ENCODE measurements at regions not wholly inside any gene's neighbourhood (a gene's known extent, or its start where the extent isn't known, plus 50 kb on each side); places are given as distances from the start of the nearest gene placed in this dataset.

- TF ChIP-seq CTCF (IDR thresholded peaks at IDR 0.05; ENCODE audit: low read length) (no peak), EZH2 (IDR thresholded peaks at IDR 0.05; ENCODE audit: borderline replicate concordance, low read length) (no peak)
These were observed 111.5 kb downstream of the TTC32 start for GRCh38 chr2:19790291-19790690.

Data from OCI-LY1 (cell line).